ENCODE measurements at regions not wholly inside any gene's neighbourhood (a gene's known extent, or its start where the extent isn't known, plus 50 kb on each side); places are given as distances from the start of the nearest gene placed in this dataset.

GRCh38 chr12:114764510-114764909 is 80.5 kb upstream of the TBX3 start:
- Histone ChIP-seq H2BK12ac (ENCODE audit: low read depth, low read length) (no peak overlapping the region), H3K36me3 (ENCODE audit: control insufficient read depth in 2 of 4, insufficient read depth in 4 of 4, low read length in 3 of 4) (no peaks in the 10 kb centered on the region), H4K20me1 (replicated peaks in 1 of 2; ENCODE audit: control insufficient read depth in 1 of 2, insufficient read depth in 2 of 2, low read length in 2 of 2) (no peaks in the 10 kb centered on the region), H4K91ac (replicated peaks; ENCODE audit: insufficient read length, low read length) (no peak overlapping the region), H3K18ac (ENCODE audit: extremely low read depth, low read length) (no peak overlapping the region), H3K56ac (replicated peaks; ENCODE audit: insufficient read length, low read depth, low read length) (no peak overlapping the region), H3K9me3 (ENCODE audit: insufficient read depth in 2 of 2, low read depth in 1 of 2, low read length in 1 of 2) (no peaks in the 10 kb centered on the region), H3K27ac (ENCODE audit: low read depth, low read length) (no peak overlapping the region), H3K27me3 (replicated peaks in 1 of 4; ENCODE audit: control insufficient read depth in 3 of 4, extremely low read depth in 1 of 4, insufficient read depth in 3 of 4, low read length in 3 of 4) (no peaks in the 10 kb centered on the region), H2BK120ac (replicated peaks; ENCODE audit: low read depth, low read length) (no peak overlapping the region), H3K4me3 (ENCODE audit: extremely low read depth in 1 of 4, insufficient read depth in 2 of 4, low read depth in 3 of 4, low read length in 4 of 4) (no peak overlapping the region), H4K8ac (ENCODE audit: extremely low read depth, insufficient read depth, low read length) (no peak overlapping the region), H3K23ac (ENCODE audit: insufficient read length) (no peak overlapping the region), H3K14ac (ENCODE audit: insufficient read length) (no peak overlapping the region), H3K23me2 (ENCODE audit: low read depth, low read length) (no peaks in the 10 kb centered on the region), H3K79me1 (ENCODE audit: low read depth, low read length) (no peaks in the 10 kb centered on the region), H2AK5ac (ENCODE audit: low read depth, low read length) (no peak overlapping the region), H4K5ac (ENCODE audit: insufficient read length, low read depth, low read length) (no peak overlapping the region), H3K4me2 (ENCODE audit: insufficient read depth in 1 of 2, low read depth in 2 of 2, low read length in 2 of 2) (no peak overlapping the region), H3K79me2 (ENCODE audit: control insufficient read depth in 1 of 2, insufficient read depth in 2 of 2, low read length in 2 of 2) (no peaks in the 10 kb centered on the region), H2BK15ac (ENCODE audit: low read length) (no peak overlapping the region), H2AFZ (ENCODE audit: low read length) (no peak overlapping the region), H3K4me1 (replicated peaks in 1 of 4; ENCODE audit: control insufficient read depth in 3 of 4, insufficient read depth in 4 of 4, low read length in 3 of 4) (no peaks in the 10 kb centered on the region), H3K9ac (replicated peaks in 1 of 4; ENCODE audit: extremely low read depth in 1 of 4, low read depth in 3 of 4, low read length in 3 of 4) (no peak overlapping the region), H2BK20ac (ENCODE audit: low read length) (no peak overlapping the region), H2BK5ac (ENCODE audit: low read depth, low read length) (no peak overlapping the region), H3K4ac (replicated peaks; ENCODE audit: insufficient read length, low read depth, low read length) (no peak overlapping the region)
- CTCF ChIA-PET (ENCODE audit: partially characterized antibody): interaction anchor here (0.6 to 1.1 kb wide), 2 partner anchors 28 to 1109 kb away, joined by 3 read pairs; no protein-coding TSS in a partner anchor
- DNase-seq (ENCODE audit: low read depth in 1 of 2, low spot score in 2 of 2) (no peak), FAIRE-seq (peak; percentile 13)
- 88% methylated on average over 6 of the region's 6 CpGs; no CpG with 5 or more reads in 1 of the 2 experiments for WGBS, 2 experiments (ENCODE audit: extremely low coverage in 1 of 2, insufficient coverage in 1 of 2, insufficient read length in 1 of 2, insufficient replicate concordance in 2 of 2, low coverage in 1 of 2, low lambda C conversion rate in 2 of 2, missing lambda C conversion rate in 1 of 2)
- POLR2A ChIA-PET (ENCODE audit: partially characterized antibody): no interaction called here
- TF ChIP-seq POLR2A (IDR thresholded peaks at IDR 0.05; ENCODE audit: control extremely low read depth in 1 of 2, low read depth in 2 of 2, low read length in 2 of 2) (no peak), RBBP5 (IDR thresholded peaks at IDR 0.05; ENCODE audit: borderline replicate concordance, low read depth, low read length) (no peak), RFX5 (IDR thresholded peaks at IDR 0.05; ENCODE audit: borderline replicate concordance, low read depth, low read length) (no peak), CREB1 (IDR thresholded peaks at IDR 0.05) (no peak), SIX5 (IDR thresholded peaks at IDR 0.05; ENCODE audit: low read depth, low read length) (no peak), EGR1 (IDR thresholded peaks at IDR 0.05; ENCODE audit: borderline replicate concordance, low read depth, low read length) (no peak), POU5F1 (IDR thresholded peaks at IDR 0.05; ENCODE audit: low read depth, low read length) (no peak), KDM4A (IDR thresholded peaks at IDR 0.05; ENCODE audit: low read depth, low read length, severe bottlenecking) (no peak), KDM1A (IDR thresholded peaks at IDR 0.05; ENCODE audit: borderline replicate concordance, low read length) (no peak), ZNF274 (IDR thresholded peaks at IDR 0.05; ENCODE audit: borderline replicate concordance, extremely low read depth, low read length) (no peak), ATF2 (IDR thresholded peaks at IDR 0.05; ENCODE audit: low read length) (no peak), YY1 (IDR thresholded peaks at IDR 0.05; ENCODE audit: low read depth, low read length) (no peak), SAP30 (IDR thresholded peaks at IDR 0.05; ENCODE audit: insufficient read depth, insufficient replicate concordance, low read length) (no peak), BRCA1 (IDR thresholded peaks at IDR 0.05; ENCODE audit: low read depth, low read length) (no peak)

All from H1 (cell line).